CD4-positive, alpha-beta T cell treated with Interleukin-6 at 100 ng/mL for 8 hours (primary cell): ENCODE measurements at regions not wholly inside any gene's neighbourhood (a gene's known extent, or its start where the extent isn't known, plus 50 kb on each side); places are given as distances from the start of the nearest gene placed in this dataset.
"Not testable (repeated sequence)": the region's sequence is repeated elsewhere in the genome, so short reads cannot be mapped to it uniquely, and the experiment has no call there.

Experiments
- DNase-seq: peaks from one replicate; pipeline ENCODE4 v3.0.0-alpha.2; 2020; ENCODE audit warnings: mixed read lengths, low spot score

GRCh38 chr9:88596376-88596775 lies 61.4 kb downstream of the NXNL2 start:
- no peak for DNase-seq

GRCh38 chr9:88604836-88605511 lies 70.0 kb downstream of the NXNL2 start:
- no peak for DNase-seq

- no peak for DNase-seq
These were observed 70.8 kb downstream of the NXNL2 start for GRCh38 chr9:88605512-88606362.

DNA sequence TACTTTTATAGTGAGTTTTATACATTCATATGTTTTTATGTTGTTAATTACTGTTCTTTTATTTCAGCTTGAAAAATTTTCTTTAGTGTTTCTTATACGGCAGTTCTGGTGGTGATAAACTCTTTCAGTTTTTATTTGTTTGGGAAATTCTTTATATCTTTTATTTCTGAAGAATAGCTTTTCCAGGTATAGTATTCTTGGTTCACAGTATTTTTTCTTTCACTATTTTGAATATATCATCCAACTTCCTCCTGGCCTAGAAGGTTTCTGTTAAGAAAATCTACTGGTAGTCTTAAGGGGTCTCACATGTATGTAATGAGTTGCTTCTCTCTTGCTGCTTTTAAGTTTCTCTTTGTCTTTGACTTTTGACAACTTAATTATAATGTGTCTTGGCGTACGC lies 79.4 kb downstream of the NXNL2 start:
- DNase-seq, result no peak

- no peak for DNase-seq
These were observed 88.7 kb downstream of the NXNL2 start for GRCh38 chr9:88623698-88624097.

- DNase-seq, result no peak
These were observed 93.1 kb downstream of the NXNL2 start for GRCh38 chr9:88628114-88628513.

DNA sequence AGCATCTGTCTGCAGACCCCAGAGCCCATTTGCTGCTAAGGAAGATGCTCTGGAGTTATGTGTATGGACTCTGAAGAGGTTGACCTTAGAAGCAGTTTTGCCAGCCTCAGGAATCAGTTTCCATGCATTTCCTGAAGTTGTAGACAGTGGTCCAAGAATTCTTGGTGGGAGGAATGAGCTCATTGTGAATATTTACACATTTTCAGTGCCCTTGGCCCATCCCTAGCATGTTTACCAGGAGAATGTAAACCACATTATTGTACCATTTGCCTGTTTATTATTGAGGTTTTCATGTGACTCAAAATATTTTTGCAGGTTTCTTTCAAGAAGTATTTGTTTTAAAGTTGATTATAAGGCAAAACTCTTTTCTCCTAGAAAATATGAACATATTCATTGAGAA lies 93.8 kb downstream of the NXNL2 start:
- no peak for DNase-seq

DNA sequence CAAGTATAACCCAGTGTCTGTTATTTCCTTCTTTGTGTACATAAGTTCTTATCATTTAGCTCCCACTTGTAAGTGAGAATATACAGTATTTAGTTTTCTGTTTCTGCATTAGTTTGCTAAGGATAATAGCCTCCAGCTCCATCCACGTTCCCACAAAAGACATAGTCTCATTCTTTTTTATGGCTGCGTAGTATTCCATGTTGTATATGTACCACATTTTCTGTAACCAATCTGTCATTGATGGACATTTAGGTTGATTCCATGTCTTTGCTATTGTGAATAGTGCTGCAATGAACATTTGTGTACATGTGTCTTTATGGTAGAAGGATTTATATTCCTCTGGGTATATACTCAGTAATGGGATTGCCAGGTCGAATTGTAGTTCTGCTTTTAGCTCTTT lies 95.6 kb downstream of the NXNL2 start:
- DNase-seq, result not testable (repeated sequence)

DNA sequence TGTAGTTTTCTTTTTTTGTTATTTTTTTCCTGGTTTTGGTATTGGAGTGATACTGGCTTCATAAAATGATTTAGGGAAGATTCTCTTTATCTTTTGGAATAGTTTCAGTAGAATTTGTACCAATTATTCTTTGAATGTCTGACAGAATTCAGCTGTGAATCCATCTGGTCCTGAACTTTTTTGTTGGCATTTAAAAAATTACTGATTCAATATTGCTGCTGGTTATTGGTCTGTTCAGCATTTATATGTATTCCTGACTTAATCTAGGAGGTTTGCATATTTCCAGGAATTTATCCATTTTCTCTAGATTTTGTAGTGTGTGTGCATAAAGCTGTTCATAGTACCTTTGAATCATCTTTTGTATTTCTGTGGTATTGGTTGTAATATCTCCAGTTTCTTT lies 100.2 kb downstream of the NXNL2 start:
- DNase-seq, result no peak

- DNase-seq, result no peak
These were observed 106.7 kb downstream of the NXNL2 start for GRCh38 chr9:88641456-88642240.

DNA sequence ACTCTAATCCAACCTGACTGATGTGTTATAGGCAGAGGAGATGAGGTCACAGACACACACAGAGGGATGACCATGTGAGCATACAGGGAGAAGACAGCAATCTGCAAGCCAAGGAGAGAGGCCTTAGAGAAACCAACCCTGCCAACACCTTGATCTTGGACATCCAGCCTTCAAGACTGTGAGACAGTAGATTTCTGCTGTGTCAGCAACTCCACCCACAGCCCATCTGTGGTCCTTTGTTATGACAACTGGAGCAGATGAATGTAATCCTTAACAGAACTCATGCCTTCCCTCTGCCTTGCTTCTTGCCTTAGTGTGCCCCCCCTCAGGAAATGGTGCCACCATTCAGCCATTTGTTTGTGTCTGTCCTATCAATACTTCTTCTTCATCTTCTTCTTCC lies 107.4 kb downstream of the NXNL2 start:
- no peak for DNase-seq

- DNase-seq, result no peak
These were observed 109.0 kb downstream of the NXNL2 start for GRCh38 chr9:88643931-88644330.

GRCh38 chr9:88645172-88645878 lies 110.3 kb downstream of the NXNL2 start:
- no peak for DNase-seq

- DNase-seq, result no peak
These were observed 110.9 kb downstream of the NXNL2 start for GRCh38 chr9:88645879-88646199.

- DNase-seq, result no peak
These were observed 111.7 kb downstream of the NXNL2 start for GRCh38 chr9:88646539-88647300.

DNA sequence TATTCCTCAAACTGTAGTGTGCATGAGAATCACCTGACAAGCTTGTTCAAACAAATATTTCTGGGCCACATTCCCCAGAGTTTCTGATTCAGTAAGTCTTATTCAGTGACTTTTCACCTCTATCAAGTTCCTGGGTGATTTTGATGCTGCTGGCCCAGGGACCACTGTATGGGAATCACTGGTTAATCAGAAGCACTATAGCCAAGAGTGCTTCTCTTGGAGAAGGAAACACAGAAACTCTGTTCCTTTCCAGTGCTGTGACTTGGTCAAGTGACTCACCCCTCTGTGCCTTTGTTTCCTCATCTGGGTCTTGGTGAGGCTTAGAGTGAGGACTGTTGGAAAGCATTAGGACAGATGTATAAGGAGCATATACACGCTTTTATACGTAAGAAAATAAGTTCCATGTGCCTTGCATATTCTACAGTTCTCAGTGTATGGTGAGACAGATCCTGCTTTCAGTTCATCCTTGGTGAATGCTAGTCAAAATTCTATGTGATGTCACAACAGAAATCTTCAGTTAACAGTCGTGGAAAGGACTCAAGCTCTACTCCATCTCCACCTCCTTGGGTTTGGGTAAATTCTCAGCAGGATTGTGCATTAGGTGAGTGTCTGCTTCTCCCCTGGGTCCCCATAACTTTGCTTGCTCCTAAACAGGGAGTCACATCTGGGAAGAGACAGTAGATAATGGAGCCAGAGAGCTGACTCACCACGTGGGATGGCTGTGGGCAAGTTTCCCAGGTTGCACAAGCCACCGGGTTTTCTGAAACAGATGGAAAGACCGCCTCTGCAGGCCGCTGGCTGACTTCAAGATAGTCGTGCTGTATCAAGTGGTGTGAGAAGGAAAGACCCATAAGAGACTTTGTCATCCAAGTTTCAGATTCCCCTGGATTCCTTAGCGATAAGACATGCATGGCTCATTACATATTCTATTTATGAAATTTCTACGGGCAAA lies 117.0 kb downstream of the NXNL2 start:
- DNase-seq, result no peak

DNA sequence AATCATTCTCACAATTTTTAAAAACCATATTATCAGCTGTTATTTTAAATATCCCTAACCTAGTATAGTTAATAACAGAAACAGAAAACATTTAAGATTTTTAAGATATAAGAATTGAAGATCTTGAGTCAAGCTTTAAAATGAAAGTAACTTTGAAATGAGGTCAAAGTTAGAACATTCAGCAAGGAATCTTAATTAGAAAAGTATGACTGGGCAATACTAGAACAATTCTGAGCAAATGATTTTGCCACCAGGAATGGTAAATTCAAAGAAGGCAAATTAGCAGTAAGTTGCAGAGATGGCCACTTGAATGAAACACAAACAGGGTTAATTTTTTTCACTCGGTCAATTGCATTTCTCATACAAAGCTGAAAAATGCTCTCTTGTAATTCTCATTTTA lies 117.9 kb downstream of the NXNL2 start:
- DNase-seq, result no peak

DNA sequence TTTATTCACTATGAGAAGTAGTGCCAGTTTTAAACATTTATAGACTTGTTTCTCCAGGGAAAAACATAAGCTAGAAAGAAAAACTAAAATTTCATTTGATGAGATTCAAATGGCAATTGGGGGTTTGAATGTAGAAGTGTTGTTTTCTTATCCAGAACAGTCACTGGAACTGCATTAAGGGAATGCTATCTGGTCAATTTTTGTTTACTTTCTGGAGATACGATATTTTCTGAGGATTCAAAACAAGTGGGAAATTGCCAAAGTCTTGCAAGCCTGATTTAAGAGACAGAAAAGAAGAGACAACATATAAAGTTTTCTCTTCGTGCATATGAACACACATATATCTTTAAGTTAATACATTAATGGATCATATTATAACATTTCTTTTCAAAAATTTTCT lies 118.4 kb downstream of the NXNL2 start:
- DNase-seq, result no peak

DNA sequence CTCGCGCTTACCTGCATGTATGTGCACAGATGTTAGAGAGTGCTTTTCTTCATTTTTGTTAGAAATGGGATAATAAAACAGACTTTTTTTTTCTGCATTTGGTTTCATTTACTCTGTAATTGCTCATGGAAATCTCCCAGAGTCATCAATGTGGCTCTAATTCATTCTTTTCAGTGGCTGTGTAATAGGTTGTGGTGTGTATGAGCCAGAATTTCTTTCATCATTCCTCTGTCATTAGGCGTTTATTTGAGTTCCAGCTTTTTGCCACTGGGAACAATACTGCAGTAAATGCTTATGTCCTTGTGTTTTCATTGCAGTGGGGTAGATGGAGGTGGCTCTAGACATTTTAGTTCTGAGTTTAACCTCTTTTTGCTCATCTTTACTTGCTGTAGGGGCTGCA lies 118.9 kb downstream of the NXNL2 start:
- no peak for DNase-seq

- no peak for DNase-seq
These were observed 122.9 kb downstream of the NXNL2 start for GRCh38 chr9:88657893-88658292.
